GM19455 (cell line): ENCODE measurements at regions not wholly inside any gene's neighbourhood (a gene's known extent, or its start where the extent isn't known, plus 50 kb on each side); places are given as distances from the start of the nearest gene placed in this dataset.
"Not testable (repeated sequence)": the region's sequence is repeated elsewhere in the genome, so short reads cannot be mapped to it uniquely, and the experiment has no call there.

Experiments used
- ATAC-seq: cut with Tn5 transposase; IDR thresholded peaks from one replicate; pipeline ENCODE4 v1.9.1; 2021; ENCODE audit not compliant: unreplicated experiment

- ATAC-seq, result no peak
Observed at GRCh38 chr2:223176970-223177369, 125.0 kb downstream of the KCNE4 start.

GRCh38 chr2:223180463-223180862 is 128.5 kb downstream of the KCNE4 start:
- no peak for ATAC-seq

- ATAC-seq, result no peak
Observed at GRCh38 chr2:223181561-223181960, 129.6 kb downstream of the KCNE4 start.

- no peak for ATAC-seq
Observed at GRCh38 chr2:223182356-223182755, 130.4 kb downstream of the KCNE4 start.

DNA sequence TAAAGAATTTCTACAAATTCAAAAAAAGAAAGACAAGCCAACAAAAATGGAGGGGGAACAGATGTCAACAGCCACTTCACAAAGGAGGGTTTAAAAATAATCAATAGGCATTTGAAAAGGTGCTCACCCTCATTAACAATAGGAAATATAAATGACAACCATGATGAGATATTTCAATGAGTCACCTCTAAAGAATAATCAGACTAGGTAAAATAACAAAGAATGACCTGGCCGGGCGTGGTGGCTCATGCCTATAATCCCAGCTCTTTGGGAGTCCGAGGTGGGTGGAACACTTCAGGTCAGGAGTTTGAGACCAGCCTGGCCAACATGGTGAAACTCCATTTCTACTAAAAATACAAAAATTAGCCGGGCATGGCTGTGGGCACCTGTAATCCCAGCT is 133.6 kb downstream of the KCNE4 start:
- ATAC-seq, result no peak

DNA sequence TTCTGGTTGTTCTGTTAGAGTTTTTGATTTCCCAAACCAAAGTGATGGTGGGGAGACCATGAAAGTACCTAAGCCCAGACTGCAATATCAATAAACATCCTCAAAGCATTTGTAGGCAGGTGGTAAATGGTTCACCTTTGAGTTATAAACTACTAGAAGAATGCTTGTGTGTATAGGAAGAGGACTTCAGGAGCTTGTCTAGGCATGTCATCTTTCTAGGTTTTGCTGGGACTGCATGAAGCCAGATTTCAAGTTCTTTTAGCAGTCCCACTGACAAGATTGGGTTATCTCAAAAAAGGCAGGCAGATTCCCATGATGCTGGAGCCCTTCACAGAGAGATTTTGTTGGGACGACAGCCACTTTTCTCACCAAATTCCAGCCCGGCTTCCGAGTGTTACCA is 135.3 kb downstream of the KCNE4 start:
- no peak for ATAC-seq

DNA sequence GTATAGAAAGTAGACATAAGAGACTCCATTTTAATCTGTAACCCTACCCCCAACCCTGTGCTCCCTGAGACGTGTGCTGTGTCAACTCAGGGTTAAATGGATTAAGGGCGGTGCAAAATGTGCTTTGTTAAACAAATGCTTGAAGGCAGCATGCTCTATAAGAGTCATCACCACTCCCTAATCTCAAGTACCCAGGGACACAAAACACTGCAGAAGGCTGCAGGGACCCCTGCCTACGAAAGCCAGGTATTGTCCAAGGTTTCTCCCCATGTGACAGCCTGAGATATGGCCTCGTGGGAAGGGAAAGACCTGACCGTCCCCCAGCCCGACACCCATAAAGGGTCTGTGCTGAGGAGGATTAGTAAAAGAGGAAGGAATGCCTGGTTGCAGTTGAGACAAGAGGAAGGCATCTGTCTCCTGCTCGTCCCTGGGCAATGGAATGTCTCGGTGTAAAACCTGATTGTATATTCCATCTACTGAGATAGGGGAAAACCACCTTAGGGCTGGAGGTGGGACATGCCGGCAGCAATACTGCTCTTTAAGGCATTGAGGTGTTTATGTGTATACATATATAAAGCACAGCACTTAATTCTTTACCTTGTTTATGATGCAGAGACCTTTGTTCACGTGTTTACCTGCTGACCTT is 138.7 kb downstream of the KCNE4 start:
- not testable (repeated sequence) for ATAC-seq

DNA sequence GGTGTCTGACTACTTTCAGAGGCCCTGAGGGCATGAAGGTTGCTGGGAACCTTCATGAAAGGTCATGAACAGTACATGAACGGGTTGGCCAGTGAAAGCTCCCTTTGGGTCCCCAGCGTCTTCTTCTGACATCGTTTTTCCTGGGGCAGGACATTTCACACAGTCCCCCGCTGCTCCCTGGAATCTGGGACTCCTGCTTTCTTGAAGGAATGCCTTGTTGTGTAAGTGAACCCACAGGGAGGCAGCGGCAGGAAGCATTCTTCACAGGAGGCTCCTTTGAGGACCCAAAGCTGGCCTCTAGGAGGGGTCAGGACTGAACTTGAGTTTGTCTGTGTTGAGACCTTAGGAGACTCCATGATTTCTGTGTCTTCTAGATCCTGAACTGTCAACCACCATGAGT is 144.3 kb downstream of the KCNE4 start:
- ATAC-seq, result no peak

DNA sequence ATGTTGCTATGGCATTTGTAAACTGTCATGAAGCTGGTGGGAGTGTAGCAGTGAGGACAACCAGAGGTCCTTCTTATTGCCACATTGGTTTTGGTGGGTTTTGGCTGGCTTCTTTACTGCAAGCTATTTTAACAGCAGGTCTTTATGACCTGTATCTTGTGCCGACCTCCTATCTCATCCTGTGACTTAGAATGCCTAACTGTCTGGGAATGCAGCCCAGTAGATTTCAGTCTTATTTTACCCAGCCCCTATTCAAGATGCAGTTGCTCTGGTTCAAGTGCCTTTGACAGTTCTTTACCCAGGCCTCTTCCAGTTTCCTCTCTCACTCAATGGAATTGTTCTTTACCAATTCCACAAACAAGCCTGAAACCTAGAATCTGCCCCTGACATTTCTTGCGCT is 145.1 kb downstream of the KCNE4 start:
- no peak for ATAC-seq

GRCh38 chr2:223199531-223200515 is 147.8 kb downstream of the KCNE4 start:
- ATAC-seq, result no peak

GRCh38 chr2:223203971-223204929 is 152.3 kb downstream of the KCNE4 start:
- no peak for ATAC-seq

- ATAC-seq, result no peak
Observed at GRCh38 chr2:223210489-223210888, 158.5 kb downstream of the KCNE4 start.

- ATAC-seq, result no peak
Observed at GRCh38 chr2:223214394-223215253, 162.6 kb downstream of the KCNE4 start.

DNA sequence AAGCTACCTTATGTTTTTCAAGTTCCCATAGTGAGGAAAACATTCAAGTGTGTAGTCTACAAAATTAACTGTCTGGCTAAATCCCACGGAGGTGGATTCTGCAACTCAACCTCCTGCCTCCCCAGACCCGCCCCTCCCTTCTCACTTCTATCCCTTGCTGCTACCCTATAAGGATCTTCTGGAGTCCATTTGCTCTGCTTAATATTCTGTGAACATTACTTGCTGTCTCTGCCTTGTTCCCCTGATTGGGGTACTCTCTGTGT is 163.2 kb downstream of the KCNE4 start:
- ATAC-seq, result no peak

GRCh38 chr2:223217373-223217772 is 165.4 kb downstream of the KCNE4 start:
- no peak for ATAC-seq

GRCh38 chr2:223218587-223219178 is 166.7 kb downstream of the KCNE4 start:
- no peak for ATAC-seq

DNA sequence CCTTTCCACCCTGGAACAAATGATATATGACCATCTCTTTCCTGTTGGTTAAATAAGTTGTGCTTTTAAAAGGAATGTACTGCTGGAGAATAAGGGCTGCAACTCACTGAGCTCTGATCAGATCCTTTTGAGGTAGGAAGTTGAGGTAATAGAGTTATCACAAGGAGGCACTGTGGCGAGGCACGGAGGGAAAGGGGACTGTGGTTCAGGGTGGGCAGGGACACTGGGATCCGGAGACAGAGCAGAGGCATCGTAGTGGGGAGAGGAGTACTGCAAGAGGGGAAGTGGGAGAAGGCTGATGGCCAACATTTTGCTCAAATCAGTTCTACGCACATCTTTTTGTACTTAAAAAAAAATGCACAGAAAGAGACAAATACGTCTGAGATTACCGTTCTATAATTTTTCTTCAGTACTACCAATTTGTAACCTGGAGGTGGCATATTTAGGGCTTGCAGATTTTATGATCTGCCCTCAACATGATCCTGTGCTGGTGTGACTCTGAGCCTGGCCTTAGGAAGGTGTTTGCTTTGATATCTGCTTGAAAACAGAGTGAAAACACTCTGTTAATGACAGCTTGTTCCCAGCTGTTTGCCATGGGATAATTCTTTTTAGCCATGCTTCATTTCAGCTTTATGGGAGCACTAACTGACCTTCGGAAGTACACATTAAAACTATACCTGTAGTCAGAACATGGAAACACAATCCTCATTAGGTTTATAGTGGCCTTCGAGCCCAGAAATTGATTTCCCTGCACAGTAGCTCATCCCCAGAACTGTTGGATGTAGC is 168.1 kb downstream of the KCNE4 start:
- ATAC-seq, result no peak

GRCh38 chr2:223220658-223220925 is 168.6 kb downstream of the KCNE4 start:
- ATAC-seq, result no peak

GRCh38 chr2:223221139-223221835 is 169.3 kb downstream of the KCNE4 start:
- no peak for ATAC-seq
